ENCODE measurements at regions not wholly inside any gene's neighbourhood (a gene's known extent, or its start where the extent isn't known, plus 50 kb on each side); places are given as distances from the start of the nearest gene placed in this dataset.

- TF ChIP-seq, protein P1, sequence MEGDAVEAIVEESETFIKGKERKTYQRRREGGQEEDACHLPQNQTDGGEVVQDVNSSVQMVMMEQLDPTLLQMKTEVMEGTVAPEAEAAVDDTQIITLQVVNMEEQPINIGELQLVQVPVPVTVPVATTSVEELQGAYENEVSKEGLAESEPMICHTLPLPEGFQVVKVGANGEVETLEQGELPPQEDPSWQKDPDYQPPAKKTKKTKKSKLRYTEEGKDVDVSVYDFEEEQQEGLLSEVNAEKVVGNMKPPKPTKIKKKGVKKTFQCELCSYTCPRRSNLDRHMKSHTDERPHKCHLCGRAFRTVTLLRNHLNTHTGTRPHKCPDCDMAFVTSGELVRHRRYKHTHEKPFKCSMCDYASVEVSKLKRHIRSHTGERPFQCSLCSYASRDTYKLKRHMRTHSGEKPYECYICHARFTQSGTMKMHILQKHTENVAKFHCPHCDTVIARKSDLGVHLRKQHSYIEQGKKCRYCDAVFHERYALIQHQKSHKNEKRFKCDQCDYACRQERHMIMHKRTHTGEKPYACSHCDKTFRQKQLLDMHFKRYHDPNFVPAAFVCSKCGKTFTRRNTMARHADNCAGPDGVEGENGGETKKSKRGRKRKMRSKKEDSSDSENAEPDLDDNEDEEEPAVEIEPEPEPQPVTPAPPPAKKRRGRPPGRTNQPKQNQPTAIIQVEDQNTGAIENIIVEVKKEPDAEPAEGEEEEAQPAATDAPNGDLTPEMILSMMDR (IDR thresholded peaks at IDR 0.05; ENCODE audit: insufficient read depth, low read depth, low read length, missing control alignments) = no peak
- H3K4me3 ChIP-seq (ENCODE audit: low read length) = no peak overlapping the region
These were observed 1135.9 kb upstream of the WWC1 start for GRCh38 chr5:167155387-167156005.

GRCh38 chr5:167156446-167156845 is 1135.0 kb upstream of the WWC1 start:
- DNase-seq (ENCODE audit: low read depth) = no peak
- TF ChIP-seq, protein P1 (IDR thresholded peaks at IDR 0.05; ENCODE audit: insufficient read depth, low read depth, low read length, missing control alignments) = no peak
- H3K4me3 ChIP-seq (ENCODE audit: low read length) = no peak overlapping the region

More at GRCh38 chr5:167155387-167156005, 1135.9 kb upstream of the WWC1 start:
- DNase-seq (ENCODE audit: low read depth) = no peak

DNA sequence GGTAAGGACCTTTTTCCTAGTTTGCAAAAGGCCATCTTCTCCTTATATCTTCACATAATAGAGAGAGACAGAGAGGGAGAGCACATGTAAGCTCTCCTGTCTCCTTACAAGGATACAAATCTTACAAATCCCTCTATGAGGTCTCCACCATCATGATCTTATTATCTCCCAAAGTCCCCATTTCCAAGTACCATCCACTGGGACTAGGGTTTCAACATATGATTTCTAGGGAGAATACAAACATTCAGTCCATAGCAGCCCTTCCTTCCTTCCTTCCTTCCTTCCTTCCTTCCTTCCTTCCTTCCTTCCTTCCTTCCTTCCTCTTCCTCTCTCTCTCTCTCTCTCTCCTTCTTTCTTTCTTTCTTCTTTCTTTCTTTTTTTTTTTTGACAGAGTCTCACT is 1132.9 kb upstream of the WWC1 start:
- no peak overlapping the region for H3K4me3 ChIP-seq (ENCODE audit: low read length)
- TF ChIP-seq, protein P1 (IDR thresholded peaks at IDR 0.05; ENCODE audit: insufficient read depth, low read depth, low read length, missing control alignments) = no peak
- no peak for DNase-seq (ENCODE audit: low read depth)

DNA sequence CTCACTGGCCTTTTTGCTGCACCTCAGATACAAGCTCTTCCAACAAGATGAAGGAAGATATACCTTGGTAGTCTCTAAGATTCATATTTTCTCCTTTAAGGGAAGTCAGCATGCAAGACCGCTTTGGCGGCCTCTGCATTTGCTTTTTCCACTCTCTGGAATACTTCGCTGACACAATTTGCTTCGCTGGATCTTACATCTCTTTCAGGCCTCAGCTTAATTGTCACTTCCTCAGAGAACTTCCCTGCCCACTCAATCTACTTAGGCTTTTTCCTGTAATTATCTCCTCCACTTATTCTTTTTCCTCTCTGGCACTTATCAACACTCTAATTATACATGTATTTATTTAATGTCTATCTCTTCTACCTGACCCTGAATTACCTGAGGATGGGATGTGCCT is 1131.1 kb upstream of the WWC1 start:
- DNase-seq (ENCODE audit: low read depth) = no peak
- TF ChIP-seq, protein P1 (IDR thresholded peaks at IDR 0.05; ENCODE audit: insufficient read depth, low read depth, low read length, missing control alignments) = no peak
- H3K4me3 ChIP-seq (ENCODE audit: low read length) = no peak overlapping the region

GRCh38 chr5:167166696-167167095 is 1124.7 kb upstream of the WWC1 start:
- no peak for DNase-seq (ENCODE audit: low read depth)
- TF ChIP-seq, protein P1 (IDR thresholded peaks at IDR 0.05; ENCODE audit: insufficient read depth, low read depth, low read length, missing control alignments) = no peak
- no peak overlapping the region for H3K4me3 ChIP-seq (ENCODE audit: low read length)

GRCh38 chr5:167167191-167167795 is 1124.2 kb upstream of the WWC1 start:
- H3K4me3 ChIP-seq (ENCODE audit: low read length) = no peak overlapping the region
- TF ChIP-seq, protein P1 (IDR thresholded peaks at IDR 0.05; ENCODE audit: insufficient read depth, low read depth, low read length, missing control alignments) = no peak
- DNase-seq (ENCODE audit: low read depth) = peak; percentile 22

- TF ChIP-seq, protein P1 (IDR thresholded peaks at IDR 0.05; ENCODE audit: insufficient read depth, low read depth, low read length, missing control alignments) = no peak
These were observed 1122.5 kb upstream of the WWC1 start for GRCh38 chr5:167168971-167169370.

More at GRCh38 chr5:167168971-167169370, 1122.5 kb upstream of the WWC1 start:
- no peak overlapping the region for H3K4me3 ChIP-seq (ENCODE audit: low read length)
- DNase-seq (ENCODE audit: low read depth) = no peak
